H1 (cell line): ENCODE measurements at regions not wholly inside any gene's neighbourhood (a gene's known extent, or its start where the extent isn't known, plus 50 kb on each side); places are given as distances from the start of the nearest gene placed in this dataset.

Experiments used
- CTCF ChIA-PET: fragments of 300-600 bp; sonication (Branson Sonifier 250); formaldehyde crosslinking; loops from one replicate; lab custom pipeline; 2021; ENCODE audit not compliant: partially characterized antibody; lab: Charles Lee
- POLR2A ChIA-PET: fragments of 300-600 bp; sonication (Branson Sonifier 250); formaldehyde crosslinking; loops from one replicate; lab custom pipeline; 2021; ENCODE audit warnings: inconsistent platforms; ENCODE audit not compliant: partially characterized antibody; lab: Charles Lee
- DNase-seq, 2 experiments: peaks; one replicate each; pipeline versions ENCODE4 v3.0.0 to v3.0.0-alpha.2; 2010 to 2022; ENCODE audit warnings: low spot score in 2 of 2, low read depth in 1 of 2, mixed read lengths in 1 of 2
- FAIRE-seq: peaks from 2 replicates; lab custom pipeline; 2011; peaks lifted over from hg19 to GRCh38; lab: Jason Lieb, UNC
- H2AFZ ChIP-seq: 2 replicates; pipeline ENCODE4 v1.8.1; 2012; ENCODE audit warnings: low read length, inconsistent platforms
- H2AK5ac ChIP-seq: 2 replicates; pipeline ENCODE4 v1.6.1; 2013; ENCODE audit warnings: low read depth, low read length
- H2BK120ac ChIP-seq: replicated peaks from 2 replicates; pipeline ENCODE3; 2013; ENCODE audit warnings: low read depth, low read length, inconsistent platforms
- H2BK12ac ChIP-seq: 2 replicates; pipeline ENCODE4 v1.6.1; 2013; ENCODE audit warnings: low read depth, low read length
- H2BK15ac ChIP-seq: 2 replicates; pipeline ENCODE4 v1.6.1; 2013; ENCODE audit warnings: low read length
- H2BK20ac ChIP-seq: 2 replicates; pipeline ENCODE4 v1.6.1; 2013; ENCODE audit warnings: low read length
- H2BK5ac ChIP-seq: 2 replicates; pipeline ENCODE4 v1.6.1; 2013; ENCODE audit warnings: low read depth, low read length
- H3K14ac ChIP-seq: 2 replicates; pipeline ENCODE4 v1.6.1; 2013; ENCODE audit warnings: inconsistent platforms; ENCODE audit not compliant: insufficient read length
- H3K18ac ChIP-seq: 2 replicates; pipeline ENCODE4 v1.6.1; 2013; ENCODE audit warnings: low read length; ENCODE audit errors: extremely low read depth
- H3K23ac ChIP-seq: 2 replicates; pipeline ENCODE4 v1.6.1; 2013; ENCODE audit warnings: inconsistent platforms; ENCODE audit not compliant: insufficient read length
- H3K23me2 ChIP-seq: 2 replicates; pipeline ENCODE4 v1.6.1; 2013; ENCODE audit warnings: low read depth, low read length
- H3K27ac ChIP-seq: 2 replicates; pipeline ENCODE4 v1.6.1; 2011; ENCODE audit warnings: low read depth, low read length, inconsistent platforms
- H3K27me3 ChIP-seq, 4 experiments: replicated peaks in 1 of 4; 1 replicate in 1 of 4; 2 replicates in 3 of 4; pipeline versions ENCODE4 v1.6.1 to v1.8.1; 2011 to 2013; ENCODE audit warnings: low read length in 3 of 4, mild to moderate bottlenecking in 3 of 4, inconsistent platforms in 2 of 4, mixed read lengths in 2 of 4, moderate library complexity in 1 of 4; ENCODE audit not compliant: control insufficient read depth in 3 of 4, insufficient read depth in 3 of 4; ENCODE audit errors: extremely low read depth in 1 of 4
- H3K36me3 ChIP-seq, 4 experiments: 2 replicates each; pipeline versions ENCODE4 v1.6.1 to v1.8.1; 2011 to 2013; ENCODE audit warnings: mild to moderate bottlenecking in 4 of 4, low read length in 3 of 4, moderate library complexity in 2 of 4, control low read depth in 1 of 4, inconsistent platforms in 1 of 4; ENCODE audit not compliant: insufficient read depth in 4 of 4, control insufficient read depth in 2 of 4
- H3K4ac ChIP-seq: replicated peaks from 2 replicates; pipeline ENCODE3; 2013; ENCODE audit warnings: low read length, low read depth, mixed read lengths, inconsistent platforms; ENCODE audit not compliant: insufficient read length
- H3K4me1 ChIP-seq, 4 experiments: replicated peaks in 1 of 4; 1 replicate in 1 of 4; 2 replicates in 3 of 4; pipeline versions ENCODE4 v1.6.1 to v1.8.1; 2011 to 2013; ENCODE audit warnings: low read length in 3 of 4, inconsistent platforms in 2 of 4, mixed read lengths in 1 of 4; ENCODE audit not compliant: insufficient read depth in 4 of 4, control insufficient read depth in 3 of 4
- H3K4me2 ChIP-seq, 2 experiments: 2 replicates each; pipeline versions ENCODE4 v1.6.1 to v1.8.1; 2011 to 2013; ENCODE audit warnings: low read depth in 2 of 2, low read length in 2 of 2, control low read depth in 1 of 2, inconsistent platforms in 1 of 2, mild to moderate bottlenecking in 1 of 2; ENCODE audit not compliant: insufficient read depth in 1 of 2
- H3K4me3 ChIP-seq, 4 experiments: fragments of 200-600, 300-600 bp in 1 of 4; sonication (generic), shearing (Covaris generic), sonication (Bioruptor Twin) in 1 of 4; 2 replicates each; pipeline versions ENCODE4 v1.5.1 to v1.8.1; 2011 to 2016; ENCODE audit warnings: low read length in 4 of 4, low read depth in 3 of 4, control low read depth in 2 of 4, inconsistent platforms in 2 of 4, mild to moderate bottlenecking in 2 of 4, mixed read lengths in 1 of 4, moderate library complexity in 1 of 4; ENCODE audit not compliant: insufficient read depth in 2 of 4; ENCODE audit errors: extremely low read depth in 1 of 4
- H3K56ac ChIP-seq: replicated peaks from 2 replicates; pipeline ENCODE3; 2013; ENCODE audit warnings: low read depth, mild to moderate bottlenecking, mixed read lengths, low read length, inconsistent platforms; ENCODE audit not compliant: insufficient read length
- H3K79me1 ChIP-seq: 2 replicates; pipeline ENCODE4 v1.6.1; 2013; ENCODE audit warnings: low read depth, low read length, control low read depth
- H3K79me2 ChIP-seq, 2 experiments: 2 replicates each; pipeline versions ENCODE4 v1.6.1 to v1.8.1; 2012 to 2013; ENCODE audit warnings: low read length in 2 of 2, mild to moderate bottlenecking in 2 of 2, inconsistent platforms in 1 of 2; ENCODE audit not compliant: insufficient read depth in 2 of 2, control insufficient read depth in 1 of 2
- H3K9ac ChIP-seq, 4 experiments: replicated peaks in 1 of 4; 1 replicate in 1 of 4; 2 replicates in 3 of 4; pipeline versions ENCODE4 v1.6.1 to v1.8.1; 2011 to 2013; ENCODE audit warnings: low read depth in 3 of 4, low read length in 3 of 4, control low read depth in 2 of 4, mild to moderate bottlenecking in 2 of 4, moderate library complexity in 2 of 4, inconsistent platforms in 1 of 4; ENCODE audit errors: extremely low read depth in 1 of 4
- H3K9me3 ChIP-seq, 2 experiments: 2 replicates each; pipeline versions ENCODE4 v1.6.1 to v1.8.1; 2012 to 2013; ENCODE audit warnings: mild to moderate bottlenecking in 2 of 2, moderate library complexity in 2 of 2, control low read depth in 1 of 2, inconsistent platforms in 1 of 2, low read depth in 1 of 2, low read length in 1 of 2, mixed read lengths in 1 of 2; ENCODE audit not compliant: insufficient read depth in 2 of 2
- H4K20me1 ChIP-seq, 2 experiments: replicated peaks in 1 of 2; 2 replicates each; pipeline versions ENCODE3 to v1.8.1; 2011 to 2013; ENCODE audit warnings: inconsistent platforms in 2 of 2, low read length in 2 of 2, mild to moderate bottlenecking in 1 of 2; ENCODE audit not compliant: insufficient read depth in 2 of 2, control insufficient read depth in 1 of 2
- H4K5ac ChIP-seq: 2 replicates; pipeline ENCODE4 v1.6.1; 2013; ENCODE audit warnings: low read length, low read depth, mixed read lengths, inconsistent platforms; ENCODE audit not compliant: insufficient read length
- H4K8ac ChIP-seq: 2 replicates; pipeline ENCODE4 v1.8.0; 2013; ENCODE audit warnings: mild to moderate bottlenecking, moderate library complexity, low read length, inconsistent platforms; ENCODE audit not compliant: insufficient read depth; ENCODE audit errors: extremely low read depth
- H4K91ac ChIP-seq: replicated peaks from 2 replicates; pipeline ENCODE3; 2013; ENCODE audit warnings: low read length, mixed read lengths, inconsistent platforms; ENCODE audit not compliant: insufficient read length
- BCL11A ChIP-seq, 2 experiments: IDR thresholded peaks; one replicate each; pipeline ENCODE4 v1.6.1; 2011; ENCODE audit warnings: low read depth in 2 of 2, low read length in 2 of 2, mild to moderate bottlenecking in 2 of 2
- CBX8 ChIP-seq: fragments of 300-800, 300-1000 bp; sonication (generic); IDR thresholded peaks from 2 replicates; pipeline ENCODE4 v1.7.1; 2016; ENCODE audit warnings: low read depth, low read length, borderline replicate concordance
- CEBPB ChIP-seq: IDR thresholded peaks from 2 replicates; pipeline ENCODE4 v1.6.1; 2012; ENCODE audit warnings: low read depth, low read length
- GTF2F1 ChIP-seq: IDR thresholded peaks from 2 replicates; pipeline ENCODE4 v1.6.1; 2012; ENCODE audit warnings: low read depth, low read length, improper control_type of control experiment, borderline replicate concordance
- JUN ChIP-seq: IDR thresholded peaks from 2 replicates; pipeline ENCODE4 v1.6.1; 2011; ENCODE audit warnings: low read depth, mild to moderate bottlenecking, improper control_type of control experiment, low read length
- MAFK ChIP-seq: IDR thresholded peaks from 2 replicates; pipeline ENCODE4 v1.6.1; 2012; ENCODE audit warnings: low read depth, mild to moderate bottlenecking, improper control_type of control experiment, low read length
- NRF1 ChIP-seq: IDR thresholded peaks from 2 replicates; pipeline ENCODE4 v1.6.1; 2011; ENCODE audit warnings: mild to moderate bottlenecking, low read depth, low read length, improper control_type of control experiment
- RFX5 ChIP-seq: IDR thresholded peaks from 2 replicates; pipeline ENCODE4 v1.6.1; 2011; ENCODE audit warnings: low read depth, low read length, improper control_type of control experiment, borderline replicate concordance
- RNF2 ChIP-seq: fragments of 200-900, 300-1000 bp; sonication (generic); IDR thresholded peaks from 2 replicates; pipeline ENCODE4 v1.7.1; 2016; ENCODE audit warnings: borderline replicate concordance, low read depth, mild to moderate bottlenecking, antibody characterized with exemption, low read length; ENCODE audit not compliant: poor library complexity, severe bottlenecking; ENCODE audit errors: missing control alignments
- TAF1 ChIP-seq: IDR thresholded peaks from 2 replicates; pipeline ENCODE4 v1.6.1; 2011; ENCODE audit warnings: mild to moderate bottlenecking, low read depth, low read length
- TEAD4 ChIP-seq: IDR thresholded peaks from 2 replicates; pipeline ENCODE4 v1.6.1; 2012; ENCODE audit warnings: low read depth, low read length, inconsistent platforms, mixed read lengths
- WGBS, 2 experiments: shearing (Covaris generic) in 1 of 2; methylation state at CpG; one replicate each; pipeline versions ENCODE4 v1.1.6 to v1.1.7; 2013 to 2015; ENCODE audit warnings: low lambda C conversion rate in 2 of 2, mixed read lengths in 2 of 2, inconsistent platforms in 1 of 2, low coverage in 1 of 2, missing lambda C conversion rate in 1 of 2; ENCODE audit not compliant: insufficient replicate concordance in 2 of 2, insufficient coverage in 1 of 2, insufficient read length in 1 of 2; ENCODE audit errors: extremely low coverage in 1 of 2, missing lambda C conversion rate in 1 of 2; 5-methylcytosine and 5-hydroxymethylcytosine counted together
- TF ChIP-seq, protein P1 (sequence below): IDR thresholded peaks from 2 replicates; pipeline ENCODE4 v1.6.1; 2011; ENCODE audit warnings: low read depth, mild to moderate bottlenecking, low read length; ENCODE audit not compliant: insufficient read depth
- TF ChIP-seq, protein P2 (sequence below): IDR thresholded peaks from 2 replicates; pipeline ENCODE4 v1.6.1; 2011; ENCODE audit warnings: low read length, improper control_type of control experiment

- Histone ChIP-seq H2BK20ac (no peak overlapping the region), H3K79me2 (no peaks in the 10 kb centered on the region), H4K5ac (no peak overlapping the region), H4K20me1 (no peaks in the 10 kb centered on the region), H3K27me3 (no peaks in the 10 kb centered on the region), H3K23me2 (no peaks in the 10 kb centered on the region), H3K36me3 (no peaks in the 10 kb centered on the region), H4K8ac (no peak overlapping the region), H4K91ac (no peak overlapping the region), H3K56ac (no peak overlapping the region), H3K4ac (no peak overlapping the region), H2BK120ac (no peak overlapping the region), H3K9ac (no peak overlapping the region), H3K27ac (no peak overlapping the region), H3K14ac (no peak overlapping the region), H2AFZ (no peak overlapping the region), H3K4me1 (no peaks in the 10 kb centered on the region), H2BK15ac (no peak overlapping the region), H2BK5ac (no peak overlapping the region), H2AK5ac (no peak overlapping the region), H3K4me2 (no peak overlapping the region), H3K23ac (no peak overlapping the region), H3K4me3 (no peak overlapping the region), H2BK12ac (no peak overlapping the region), H3K79me1 (no peaks in the 10 kb centered on the region), H3K9me3 (no peaks in the 10 kb centered on the region), H3K18ac (no peak overlapping the region)
- FAIRE-seq (no peak), DNase-seq (no peak)
- TF ChIP-seq GTF2F1 (no peak), CEBPB (no peak), TAF1 (no peak), CBX8 (no peak), JUN (no peak), MAFK (no peak), TEAD4 (no peak), RFX5 (no peak), BCL11A (IDR thresholded peaks at IDR 0.05; ENCODE audit: low read depth in 2 of 2, low read length in 2 of 2) (no peak), RNF2 (no peak), NRF1 (no peak)
- TF ChIP-seq, protein P1, sequence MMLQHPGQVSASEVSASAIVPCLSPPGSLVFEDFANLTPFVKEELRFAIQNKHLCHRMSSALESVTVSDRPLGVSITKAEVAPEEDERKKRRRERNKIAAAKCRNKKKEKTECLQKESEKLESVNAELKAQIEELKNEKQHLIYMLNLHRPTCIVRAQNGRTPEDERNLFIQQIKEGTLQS: no peak
- TF ChIP-seq, protein P2, sequence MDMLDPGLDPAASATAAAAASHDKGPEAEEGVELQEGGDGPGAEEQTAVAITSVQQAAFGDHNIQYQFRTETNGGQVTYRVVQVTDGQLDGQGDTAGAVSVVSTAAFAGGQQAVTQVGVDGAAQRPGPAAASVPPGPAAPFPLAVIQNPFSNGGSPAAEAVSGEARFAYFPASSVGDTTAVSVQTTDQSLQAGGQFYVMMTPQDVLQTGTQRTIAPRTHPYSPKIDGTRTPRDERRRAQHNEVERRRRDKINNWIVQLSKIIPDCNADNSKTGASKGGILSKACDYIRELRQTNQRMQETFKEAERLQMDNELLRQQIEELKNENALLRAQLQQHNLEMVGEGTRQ: no peak
- CTCF ChIA-PET: interaction anchor here (0.5 kb wide), 1 partner anchor 15 kb away, joined by 3 read pairs; no protein-coding TSS in a partner anchor
- WGBS, 2 experiments: 80% methylated on average over 3 of the region's 3 CpGs; no CpG with 5 or more reads in 1 of the 2 experiments
- POLR2A ChIA-PET: no interaction called here
These were observed 129.9 kb upstream of the ALG10 start for GRCh38 chr12:33892425-33892824.
